ENCODE measurements at regions not wholly inside any gene's neighbourhood (a gene's known extent, or its start where the extent isn't known, plus 50 kb on each side); places are given as distances from the start of the nearest gene placed in this dataset.

GRCh38 chr6:3527651-3527977, 70.8 kb upstream of the SLC22A23 start:
- TF ChIP-seq CTCF (conservative IDR thresholded peaks at IDR 0.05; ENCODE audit: low read depth in 2 of 2) (no peak), EZH2phosphoT487 (IDR thresholded peaks at IDR 0.05; ENCODE audit: unreplicated experiment) (no peak), EZH2 (IDR thresholded peaks at IDR 0.05; ENCODE audit: low read depth, unreplicated experiment) (no peak), POLR2AphosphoS5 (IDR thresholded peaks at IDR 0.05; ENCODE audit: low read depth) (no peak), JUNB (IDR thresholded peaks at IDR 0.05; ENCODE audit: unreplicated experiment) (no peak)
